GM12874 (cell line): ENCODE measurements at regions not wholly inside any gene's neighbourhood (a gene's known extent, or its start where the extent isn't known, plus 50 kb on each side); places are given as distances from the start of the nearest gene placed in this dataset.

ENCODE experiments used
- TF ChIP-seq, protein P1 (sequence below): IDR thresholded peaks from 2 replicates; pipeline ENCODE4 v1.5.1; 2011; ENCODE audit warnings: low read depth, mild to moderate bottlenecking, control low read depth, low read length, moderate library complexity; ENCODE audit not compliant: insufficient read depth

DNA sequence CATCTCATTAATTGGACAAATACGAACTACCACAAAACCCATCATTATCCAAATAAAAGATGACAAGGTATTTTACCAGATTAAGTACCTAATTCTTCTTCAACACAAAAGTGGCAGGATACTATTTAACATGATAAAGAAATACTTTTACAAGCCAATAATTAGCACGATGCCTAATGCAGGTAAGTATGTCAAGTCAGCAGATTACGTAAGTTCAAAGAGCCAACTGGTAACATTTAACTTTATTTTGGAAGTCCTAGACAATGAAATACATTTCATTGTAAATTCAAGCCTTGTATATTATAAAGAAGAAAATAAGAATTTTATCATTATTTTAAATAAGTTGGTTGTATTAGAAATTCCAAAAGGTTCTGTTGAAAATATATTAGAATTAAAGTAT lies 535.3 kb upstream of the SOX9 start:
- TF ChIP-seq, protein P1, sequence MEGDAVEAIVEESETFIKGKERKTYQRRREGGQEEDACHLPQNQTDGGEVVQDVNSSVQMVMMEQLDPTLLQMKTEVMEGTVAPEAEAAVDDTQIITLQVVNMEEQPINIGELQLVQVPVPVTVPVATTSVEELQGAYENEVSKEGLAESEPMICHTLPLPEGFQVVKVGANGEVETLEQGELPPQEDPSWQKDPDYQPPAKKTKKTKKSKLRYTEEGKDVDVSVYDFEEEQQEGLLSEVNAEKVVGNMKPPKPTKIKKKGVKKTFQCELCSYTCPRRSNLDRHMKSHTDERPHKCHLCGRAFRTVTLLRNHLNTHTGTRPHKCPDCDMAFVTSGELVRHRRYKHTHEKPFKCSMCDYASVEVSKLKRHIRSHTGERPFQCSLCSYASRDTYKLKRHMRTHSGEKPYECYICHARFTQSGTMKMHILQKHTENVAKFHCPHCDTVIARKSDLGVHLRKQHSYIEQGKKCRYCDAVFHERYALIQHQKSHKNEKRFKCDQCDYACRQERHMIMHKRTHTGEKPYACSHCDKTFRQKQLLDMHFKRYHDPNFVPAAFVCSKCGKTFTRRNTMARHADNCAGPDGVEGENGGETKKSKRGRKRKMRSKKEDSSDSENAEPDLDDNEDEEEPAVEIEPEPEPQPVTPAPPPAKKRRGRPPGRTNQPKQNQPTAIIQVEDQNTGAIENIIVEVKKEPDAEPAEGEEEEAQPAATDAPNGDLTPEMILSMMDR = no peak

DNA sequence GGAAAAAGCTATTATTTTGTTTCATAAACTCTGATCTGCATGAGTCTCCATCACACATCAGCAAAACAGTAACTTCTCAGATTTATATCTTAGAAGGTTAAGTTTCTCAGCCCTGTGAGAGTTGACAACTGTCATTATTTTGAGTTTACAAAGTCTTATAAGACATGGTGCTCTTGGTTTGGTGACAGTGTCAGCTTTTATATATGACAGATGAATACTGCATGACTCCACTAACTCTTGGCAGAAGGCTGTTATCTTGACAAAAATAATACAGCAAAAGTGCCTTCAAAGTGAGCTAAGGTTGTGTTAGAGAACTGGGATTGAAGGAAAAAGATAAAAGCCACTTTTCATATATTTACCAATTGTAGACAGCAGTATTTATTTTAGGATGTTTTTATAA lies 528.4 kb upstream of the SOX9 start:
- TF ChIP-seq, protein P1 = no peak

DNA sequence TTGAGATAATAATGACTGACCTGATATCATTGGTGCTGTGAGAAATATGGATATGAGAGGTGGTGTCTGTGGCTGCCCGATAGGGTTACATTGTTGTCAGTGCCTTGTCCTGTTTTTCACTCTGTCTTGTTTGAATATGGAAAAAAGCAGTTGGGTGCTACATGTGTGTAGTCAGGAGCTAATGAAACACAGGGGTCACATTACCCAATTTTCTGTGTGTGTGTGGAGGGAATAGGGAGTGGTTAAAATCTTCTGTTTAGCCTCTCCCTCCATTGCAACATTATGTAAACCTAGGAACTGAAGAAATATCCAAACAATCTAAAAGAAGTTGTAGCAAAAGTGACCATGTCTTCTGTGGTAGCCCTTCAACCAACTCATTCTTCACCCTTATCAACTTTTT lies 527.7 kb upstream of the SOX9 start:
- TF ChIP-seq, protein P1 = no peak

DNA sequence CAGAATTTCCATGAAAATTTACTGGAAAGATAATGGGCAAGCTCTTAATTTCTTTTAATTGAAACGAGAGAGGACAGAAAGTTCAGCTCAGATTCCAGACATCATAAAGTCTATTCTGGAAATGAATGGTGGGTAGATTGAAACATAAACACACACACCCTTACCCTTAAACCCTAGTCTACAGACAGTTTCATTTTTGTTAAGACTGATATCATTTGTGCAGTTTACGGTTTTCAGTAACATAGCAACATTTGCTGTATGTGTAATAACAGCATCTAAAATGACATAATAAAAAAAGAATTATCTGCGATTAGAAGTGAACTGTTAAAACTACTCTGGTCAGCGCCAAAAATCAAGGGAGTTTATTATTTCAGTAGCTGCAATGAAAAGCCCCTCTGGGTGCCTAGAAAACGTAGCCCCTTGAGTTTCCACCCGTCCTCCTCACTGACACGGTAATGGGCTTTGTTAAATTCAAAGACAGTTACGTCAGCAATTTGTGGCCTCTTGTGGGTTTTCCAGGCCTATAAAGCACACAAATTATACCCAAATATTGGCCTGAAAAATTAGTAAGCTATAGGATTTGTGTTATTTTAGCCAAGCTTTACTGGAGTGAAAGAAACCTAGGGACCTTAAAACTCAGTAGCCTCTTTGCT lies 520.6 kb upstream of the SOX9 start:
- TF ChIP-seq, protein P1 = no peak

DNA sequence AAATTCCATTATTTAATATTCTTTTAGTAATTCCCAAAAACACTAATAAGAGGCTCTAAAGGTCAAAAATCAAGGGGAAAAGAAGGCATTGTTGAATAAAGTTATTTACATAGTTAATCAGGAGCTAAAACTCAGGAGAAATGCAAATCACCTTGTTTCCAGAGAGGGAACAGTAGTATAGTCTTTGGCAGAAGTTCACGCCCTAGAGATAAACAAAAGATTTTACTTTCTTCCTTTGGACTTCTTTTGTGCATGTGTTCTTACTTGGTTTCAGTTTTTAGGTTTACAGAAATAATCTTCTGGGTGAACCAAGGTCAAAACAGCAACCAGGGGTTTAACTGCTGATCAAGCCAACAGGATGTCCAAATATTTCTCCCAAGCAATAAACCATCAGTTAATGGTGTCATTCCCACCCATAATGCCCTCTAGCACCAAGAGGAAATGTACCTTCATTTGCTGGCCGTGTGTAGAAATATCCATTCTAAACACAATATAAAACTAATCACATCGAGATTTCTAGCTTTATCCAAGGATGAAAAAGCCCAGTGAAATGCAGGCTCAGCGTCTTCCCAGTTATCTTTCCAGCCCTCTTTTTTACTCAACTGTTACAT lies 518.8 kb upstream of the SOX9 start:
- TF ChIP-seq, protein P1 = no peak

DNA sequence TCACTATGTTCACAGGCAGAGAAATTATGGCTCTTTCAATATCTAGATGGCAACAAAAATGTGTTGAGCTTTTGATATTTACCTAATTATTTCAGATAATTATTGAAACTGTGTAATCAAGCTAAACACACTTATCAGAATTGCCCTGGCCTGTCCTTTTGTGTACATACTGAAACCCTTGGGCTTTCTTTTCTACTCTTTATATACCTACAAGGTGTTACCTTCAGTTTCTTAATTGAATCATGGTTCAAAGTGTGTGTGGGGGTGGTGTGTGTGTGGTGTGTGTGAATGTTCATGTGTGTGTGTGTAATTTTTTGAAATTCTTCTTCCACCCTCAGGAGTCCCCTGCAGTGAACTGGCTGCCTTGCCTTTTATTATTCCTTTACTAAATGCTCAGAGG lies 506.8 kb upstream of the SOX9 start:
- TF ChIP-seq, protein P1 = no peak

DNA sequence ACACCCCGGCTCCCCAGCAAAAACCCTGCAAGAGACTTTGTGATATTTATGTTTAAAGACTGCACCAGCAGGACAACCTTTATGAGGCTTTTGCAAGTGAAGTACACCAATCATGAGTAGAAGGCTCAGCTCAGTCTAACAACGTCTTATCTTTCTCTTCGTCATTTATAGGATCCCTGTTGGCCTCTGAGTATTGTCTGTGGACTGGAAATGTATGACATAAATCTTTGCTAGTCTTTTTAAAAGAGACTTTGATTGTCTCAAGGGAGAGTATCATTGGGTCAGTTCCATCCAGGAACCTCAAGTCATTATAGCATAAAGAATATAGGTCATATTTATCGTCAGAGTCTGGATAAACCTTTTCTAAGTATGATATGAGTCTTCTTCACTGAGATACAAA lies 505.0 kb upstream of the SOX9 start:
- TF ChIP-seq, protein P1 = no peak
